Cardiac septum (tissue), 1 donor: ENCODE measurements at regions not wholly inside any gene's neighbourhood (a gene's known extent, or its start where the extent isn't known, plus 50 kb on each side); places are given as distances from the start of the nearest gene placed in this dataset.
A peak's percentile ranks its signal among the peaks of the same experiment; 100 is the strongest.

Source experiments
- DNase-seq: peaks from one replicate; pipeline ENCODE4 v3.0.0-alpha.2; 2020; ENCODE audit warnings: low spot score
- intact Hi-C: fragments of 100-400 bp; cut with DNase I; formaldehyde crosslinking; loops from one replicate; pipeline ENCODE4 v1.14.0; 2022
- donor health status: DM: no; HTN: no; CAD: no.

DNA sequence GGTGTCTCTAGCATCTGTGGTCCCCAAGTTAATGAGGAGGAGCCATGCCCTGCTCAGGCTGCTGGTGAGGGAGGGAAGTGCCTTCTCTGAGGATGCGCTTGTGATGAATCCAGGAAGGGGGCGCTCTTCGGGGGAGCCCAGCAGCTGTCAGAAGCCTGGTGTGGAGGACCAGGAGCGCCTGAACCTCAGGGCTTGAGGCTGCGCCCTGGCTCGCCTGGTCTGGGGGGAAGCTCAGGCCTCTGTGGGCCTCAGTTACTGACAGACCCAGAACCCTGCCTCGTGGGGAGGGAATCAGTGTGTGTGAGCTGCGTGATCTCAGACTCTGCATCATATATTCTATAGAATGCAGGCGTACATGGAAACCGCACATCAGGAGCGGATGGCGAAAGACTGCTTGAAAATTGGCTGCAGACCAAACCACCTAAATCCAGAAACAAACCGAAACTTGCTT lies 126.1 kb downstream of the SEC14L1 start:
- DNase-seq, result no peak
- intact Hi-C loops, result no loop called here

DNA sequence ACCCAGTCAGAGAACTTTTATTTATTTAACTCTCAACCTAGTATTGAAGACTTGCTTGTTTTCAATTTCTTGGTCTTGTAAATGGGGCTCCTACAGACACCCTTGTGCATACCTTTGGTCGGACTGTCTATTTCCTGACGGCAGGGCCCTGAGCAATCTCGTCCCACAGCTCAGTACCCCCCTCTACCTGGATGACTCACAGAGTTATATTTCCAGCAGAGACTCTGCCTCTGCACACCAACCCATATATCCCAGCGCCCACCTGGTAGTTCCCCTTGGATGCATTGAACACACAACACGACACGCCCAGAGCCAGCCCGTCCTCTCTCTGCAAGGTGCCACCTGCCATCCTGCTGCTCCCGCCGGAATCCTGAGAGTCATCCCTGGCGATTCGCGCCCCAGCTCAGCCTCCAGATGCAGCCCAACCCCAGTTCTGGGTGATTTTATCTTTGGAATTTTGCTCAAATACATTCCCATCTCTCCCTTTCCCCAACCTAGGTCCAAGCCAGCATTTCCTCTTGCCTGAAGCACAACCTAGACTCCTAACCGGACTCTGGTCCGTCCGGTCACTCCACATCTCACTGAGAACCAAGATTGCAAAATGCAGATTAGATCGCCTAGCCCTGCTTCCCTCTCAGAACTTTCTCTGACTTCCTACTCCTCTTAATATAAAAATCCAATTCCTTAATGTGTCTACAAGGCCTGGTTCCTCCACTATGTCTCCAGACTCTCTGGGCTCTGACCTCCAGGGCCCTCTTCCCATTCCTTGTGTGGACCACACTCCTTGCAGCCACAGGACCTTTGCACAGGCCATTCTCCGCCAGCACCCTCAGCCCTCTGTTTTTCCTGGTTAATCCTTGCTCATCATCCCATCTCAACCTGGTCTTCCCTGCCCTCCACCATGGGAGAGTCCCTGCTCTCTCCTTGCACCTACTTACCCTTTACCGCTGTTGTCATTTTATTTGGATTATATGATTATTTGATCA lies 129.2 kb downstream of the SEC14L1 start:
- intact Hi-C loops, result no loop called here
- no peak for DNase-seq

DNA sequence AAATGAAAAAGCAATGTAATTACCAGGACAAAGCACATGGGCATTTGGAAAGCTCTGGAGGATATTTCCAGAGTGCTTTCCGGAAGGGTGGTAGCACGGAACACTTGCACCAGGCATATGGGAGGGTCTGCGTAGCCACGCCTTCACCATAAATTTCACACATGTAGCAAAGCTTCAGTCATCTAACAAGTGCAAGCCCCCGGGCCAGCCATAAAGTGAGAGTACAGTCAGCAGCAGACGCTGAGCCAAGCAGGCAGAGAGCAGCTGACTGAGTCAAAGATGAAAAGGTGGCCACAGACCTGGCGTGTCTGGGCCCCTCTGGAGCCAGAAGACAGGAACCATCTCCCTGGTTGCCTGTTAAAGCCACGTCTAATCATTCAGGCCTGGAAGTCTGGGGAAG lies 130.6 kb downstream of the SEC14L1 start:
- intact Hi-C loops, result no loop called here
- no peak for DNase-seq

DNA sequence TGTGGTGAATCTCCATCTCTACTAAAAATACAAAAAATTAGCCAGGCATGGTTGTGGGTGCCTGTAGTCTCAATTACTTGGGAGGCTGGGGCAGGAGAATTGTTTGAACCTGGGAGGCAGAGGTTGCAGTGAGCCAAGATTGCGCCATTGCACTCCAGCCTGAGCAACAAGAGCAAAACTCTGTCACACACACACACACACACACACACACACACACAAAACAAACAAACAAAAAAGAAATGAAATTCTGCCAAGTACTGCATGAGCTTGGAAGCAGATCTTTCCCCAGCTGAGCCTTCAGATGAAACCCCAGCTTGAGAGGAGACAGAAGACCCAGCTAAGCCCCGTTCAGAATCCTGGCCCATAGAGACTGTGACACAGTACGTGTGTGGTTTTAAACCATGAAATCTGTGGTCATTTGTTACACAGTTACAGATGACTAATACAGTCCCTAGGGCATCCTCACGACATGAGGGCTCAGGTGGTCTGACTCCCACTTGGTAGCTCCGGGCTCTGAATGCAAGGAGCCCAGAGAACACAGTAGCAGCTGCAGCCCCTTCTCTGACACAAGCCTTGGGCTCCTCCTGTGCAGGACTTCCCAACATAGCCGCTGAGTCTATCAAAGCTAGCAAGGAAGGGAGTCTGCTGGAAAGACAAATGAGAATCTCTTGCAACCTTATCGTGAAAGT lies 132.8 kb downstream of the SEC14L1 start:
- DNase-seq, result no peak
- intact Hi-C loops, result no loop called here

DNA sequence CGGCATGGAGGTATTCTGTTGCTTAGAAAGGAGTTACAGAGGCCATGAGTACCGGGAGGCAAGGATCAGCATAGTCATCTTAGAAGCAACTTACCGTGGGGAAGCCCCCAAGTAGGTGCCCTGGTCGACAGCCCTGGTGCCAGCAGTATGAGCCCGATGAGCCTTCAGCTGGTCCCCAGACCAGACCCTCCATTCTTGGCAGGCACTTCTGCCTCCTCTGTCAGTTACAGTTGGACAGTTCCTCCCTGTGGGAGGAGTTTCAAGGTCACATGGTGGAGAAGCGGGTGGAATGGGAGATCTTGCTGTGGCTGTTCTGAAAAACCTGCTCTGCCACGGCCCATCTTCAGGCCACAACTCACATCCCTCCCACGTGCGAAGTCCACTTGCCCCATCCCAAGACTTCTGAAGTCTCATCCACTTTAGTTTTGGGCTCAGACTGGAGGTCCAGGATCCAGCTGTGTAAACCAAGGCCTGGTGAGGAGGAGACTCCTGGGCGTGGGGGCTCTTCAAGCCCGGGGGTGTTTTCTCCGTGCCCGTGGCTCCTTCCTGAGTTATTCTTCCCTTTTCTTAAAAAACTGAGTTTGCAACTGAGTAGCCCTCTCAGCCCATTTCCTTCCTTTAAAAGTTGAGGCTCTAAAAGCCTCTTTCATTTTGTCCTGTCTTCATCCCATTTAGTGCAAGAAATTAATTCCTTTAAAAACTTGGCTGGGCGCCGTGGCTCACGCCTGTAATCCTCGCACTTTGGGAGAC lies 133.5 kb downstream of the SEC14L1 start:
- no peak for DNase-seq
- intact Hi-C loops, result no loop called here

- intact Hi-C loops, result no loop called here
- no peak for DNase-seq
These were observed 138.9 kb downstream of the SEC14L1 start for GRCh38 chr17:77279448-77280303.

GRCh38 chr17:77280304-77281121 lies 139.7 kb downstream of the SEC14L1 start:
- DNase-seq, result no peak
- intact Hi-C loops, result no loop called here

- no peak for DNase-seq
- intact Hi-C loops, result no loop called here
These were observed 140.5 kb downstream of the SEC14L1 start for GRCh38 chr17:77281122-77281903.

DNA sequence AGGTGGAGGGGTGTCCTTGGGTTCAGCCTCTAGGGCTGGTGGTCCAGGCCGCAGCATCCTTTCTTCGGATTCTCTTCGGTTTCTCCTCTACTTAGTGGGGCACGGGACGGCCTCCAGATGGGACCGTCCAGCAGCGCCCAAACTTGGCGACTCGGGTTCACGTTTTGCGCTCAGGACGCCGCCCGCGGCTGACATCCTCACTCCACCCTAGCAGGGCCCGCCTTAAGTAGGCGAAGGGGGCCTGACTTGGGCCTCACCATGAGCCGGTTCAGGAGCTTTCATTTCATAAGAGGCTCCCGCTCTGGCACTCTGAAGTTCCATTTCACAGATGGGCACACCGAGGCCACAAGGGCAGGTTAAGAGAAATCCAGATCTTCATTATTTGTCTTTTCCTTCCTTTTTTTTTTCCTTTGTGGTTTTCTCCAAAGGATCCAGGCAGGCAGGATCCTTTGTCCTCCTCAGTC lies 141.2 kb downstream of the SEC14L1 start:
- intact Hi-C loops, result no loop called here
- DNase-seq, result no peak

GRCh38 chr17:77282524-77283515 lies 142.1 kb downstream of the SEC14L1 start:
- intact Hi-C loops, result no loop called here
- DNase-seq, result no peak

DNA sequence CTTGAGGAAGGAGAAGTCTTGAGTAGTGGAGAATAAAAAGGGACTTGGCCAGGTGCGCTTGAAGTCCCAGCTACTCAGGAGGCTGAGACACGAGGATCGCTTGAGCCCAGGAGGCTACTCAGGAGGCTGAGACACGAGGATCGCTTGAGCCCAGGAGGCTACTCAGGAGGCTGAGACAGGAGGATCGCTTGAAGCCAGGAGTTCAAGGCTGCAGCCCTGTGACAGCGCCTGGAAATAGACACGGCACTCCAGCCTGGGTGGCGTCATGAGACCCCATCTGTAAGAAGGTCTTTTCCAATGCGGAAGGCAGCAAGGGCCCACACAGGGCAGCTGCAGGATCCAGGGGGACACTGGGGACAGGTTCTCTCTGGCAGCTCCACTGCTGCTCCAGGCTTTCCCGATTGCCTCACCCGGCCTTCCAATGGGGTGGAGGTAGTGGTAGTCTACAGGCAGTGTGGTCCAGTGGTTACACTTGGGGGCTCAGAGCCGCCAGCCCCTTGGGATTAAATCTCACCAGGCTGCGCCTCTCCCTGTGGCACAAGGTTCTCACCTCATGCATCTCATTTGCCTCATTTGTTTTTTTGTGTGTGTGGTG lies 143.4 kb downstream of the SEC14L1 start:
- intact Hi-C loops, result no loop called here
- no peak for DNase-seq

DNA sequence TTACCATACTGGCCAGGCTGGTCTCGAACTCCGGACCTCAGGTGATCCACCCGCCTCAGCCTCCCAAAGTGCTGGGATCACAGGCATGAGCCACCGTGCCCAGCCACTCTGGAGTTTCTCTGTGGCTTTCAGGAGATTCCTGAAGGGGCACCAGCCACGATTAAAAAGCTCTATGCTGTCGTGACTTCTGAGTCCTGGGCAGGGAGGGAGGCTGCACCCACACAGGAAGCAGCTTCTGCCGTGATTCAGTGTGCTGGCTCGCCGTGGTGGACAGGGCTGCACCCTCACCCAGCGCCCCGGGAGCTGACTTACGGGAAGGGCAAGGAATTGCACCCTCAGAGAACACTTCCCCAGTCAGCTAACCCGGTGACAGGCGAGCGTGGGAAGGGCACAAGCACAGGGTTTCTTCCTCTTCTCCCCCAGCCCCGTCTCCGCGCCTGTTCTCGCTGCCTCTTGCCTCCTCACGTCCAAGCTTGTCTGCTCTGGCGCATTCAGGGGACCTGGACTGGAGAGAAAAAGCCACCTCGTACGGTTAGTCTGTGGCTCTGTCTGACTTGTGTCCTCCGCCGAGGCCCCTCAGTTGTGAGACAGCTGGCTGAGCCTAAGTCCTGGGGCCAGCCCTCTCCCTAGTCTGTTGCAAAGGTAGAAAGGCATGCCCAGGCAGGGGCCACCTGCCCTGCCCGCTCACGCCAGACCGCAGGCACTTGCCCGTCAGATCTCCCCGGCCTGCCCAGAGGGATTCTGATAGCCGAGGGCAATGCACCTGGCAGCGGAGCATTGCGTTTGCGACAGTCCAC lies 145.0 kb downstream of the SEC14L1 start:
- intact Hi-C loops, result no loop called here
- DNase-seq, result peak; percentile 87

DNA sequence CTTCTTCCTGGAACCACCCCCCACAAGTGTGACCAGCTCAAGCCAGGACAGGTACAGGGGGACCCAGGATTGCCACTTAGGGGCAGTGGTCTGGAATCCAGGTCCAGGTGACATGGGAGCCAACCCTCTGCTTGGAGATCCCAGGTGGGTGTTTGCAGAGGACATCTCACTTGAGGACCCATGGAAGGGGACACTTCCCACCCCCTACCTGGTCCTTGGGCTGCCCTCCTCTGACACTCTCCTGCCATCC lies 145.5 kb downstream of the SEC14L1 start:
- intact Hi-C loops, result no loop called here
- no peak for DNase-seq

DNA sequence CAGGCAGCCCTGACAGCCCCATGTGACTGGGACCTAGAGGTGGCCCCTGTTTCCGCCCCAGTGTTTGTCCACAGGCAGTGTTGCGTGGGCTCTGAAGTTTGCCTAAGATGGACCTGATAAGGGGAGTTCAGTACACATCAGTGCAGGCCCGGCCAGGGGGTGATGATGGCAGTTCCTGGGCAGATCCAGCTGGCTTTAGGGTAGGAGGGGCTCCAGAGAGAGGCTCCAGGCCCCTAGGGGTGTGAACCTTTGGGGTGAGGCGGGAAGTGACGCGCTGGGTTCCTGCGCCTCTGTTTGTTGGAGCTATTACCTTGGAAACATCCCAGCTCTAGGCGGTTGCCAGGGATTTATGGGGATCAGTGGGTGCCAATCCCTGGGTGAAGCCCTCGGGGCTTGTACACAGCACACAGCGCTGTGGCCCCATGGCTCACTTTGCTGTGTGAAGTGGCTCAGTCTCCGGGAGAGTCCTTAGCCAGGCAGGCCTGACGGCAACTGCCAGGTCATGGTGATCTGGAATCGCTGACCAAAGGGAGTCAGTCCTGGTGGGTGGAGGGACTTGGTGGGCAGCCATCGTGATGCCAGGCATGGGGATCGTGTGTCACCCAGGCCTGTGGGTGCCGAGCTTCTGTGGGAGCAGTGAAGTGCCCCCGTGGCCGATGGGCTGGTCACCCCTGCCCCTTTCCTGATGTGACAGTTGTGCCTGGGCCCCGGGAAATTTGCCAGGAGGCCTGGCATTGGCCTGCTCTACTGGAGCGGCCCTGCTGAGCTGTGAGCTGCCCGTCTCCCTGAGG lies 146.1 kb downstream of the SEC14L1 start:
- intact Hi-C loops, result no loop called here

More for the DNA sequence above, 146.1 kb downstream of the SEC14L1 start:
- no peak for DNase-seq
